H9 (cell line): ENCODE measurements at regions not wholly inside any gene's neighbourhood (a gene's known extent, or its start where the extent isn't known, plus 50 kb on each side); places are given as distances from the start of the nearest gene placed in this dataset.

Experiments
- DNase-seq: peaks from one replicate; pipeline ENCODE4 v3.0.0-alpha.2; 2017
- H2AFZ ChIP-seq: one replicate; pipeline ENCODE4 v1.6.1; 2013; ENCODE audit warnings: mild to moderate bottlenecking, low read length, control low read depth, moderate library complexity
- H2AK5ac ChIP-seq: 2 replicates; pipeline ENCODE4 v1.6.1; 2013; ENCODE audit warnings: low read length, control low read depth, mixed read lengths; ENCODE audit not compliant: insufficient read length
- H2BK120ac ChIP-seq: one replicate; pipeline ENCODE4 v1.6.1; 2013; ENCODE audit warnings: low read depth, mild to moderate bottlenecking, low read length, control low read depth, inconsistent platforms; ENCODE audit not compliant: poor library complexity, severe bottlenecking
- H2BK12ac ChIP-seq: 2 replicates; pipeline ENCODE4 v1.6.1; 2013; ENCODE audit warnings: low read length, control low read depth, mixed read lengths, low read depth; ENCODE audit not compliant: insufficient read length
- H2BK15ac ChIP-seq: 2 replicates; pipeline ENCODE4 v1.6.1; 2013; ENCODE audit warnings: low read depth, low read length, control low read depth
- H2BK20ac ChIP-seq: one replicate; pipeline ENCODE4 v1.6.1; 2013; ENCODE audit warnings: low read depth, mild to moderate bottlenecking, low read length, control low read depth, inconsistent platforms; ENCODE audit not compliant: poor library complexity, severe bottlenecking
- H2BK5ac ChIP-seq: 2 replicates; pipeline ENCODE4 v1.6.1; 2013; ENCODE audit warnings: low read length, control low read depth, mixed read lengths; ENCODE audit not compliant: insufficient read length
- H3K14ac ChIP-seq: 2 replicates; pipeline ENCODE4 v1.6.1; 2013; ENCODE audit warnings: low read length, control low read depth; ENCODE audit not compliant: insufficient read depth
- H3K18ac ChIP-seq: 2 replicates; pipeline ENCODE4 v1.6.1; 2013; ENCODE audit warnings: low read depth, mild to moderate bottlenecking, mixed read lengths, low read length, control low read depth; ENCODE audit not compliant: insufficient read length
- H3K23ac ChIP-seq: 2 replicates; pipeline ENCODE4 v1.6.1; 2013; ENCODE audit warnings: low read length, control low read depth, mixed read lengths, low read depth; ENCODE audit not compliant: insufficient read length
- H3K23me2 ChIP-seq: 2 replicates; pipeline ENCODE4 v1.6.1; 2013; ENCODE audit warnings: low read depth, mild to moderate bottlenecking, mixed read lengths, low read length, control low read depth; ENCODE audit not compliant: insufficient read length, poor library complexity, severe bottlenecking
- H3K27ac ChIP-seq: 2 replicates; pipeline ENCODE4 v1.5.1; 2013; ENCODE audit warnings: low read length, control low read depth, mixed read lengths, low read depth; ENCODE audit not compliant: insufficient read length
- H3K27me3 ChIP-seq: 2 replicates; pipeline ENCODE4 v1.6.1; 2013; ENCODE audit warnings: low read length, control low read depth, inconsistent platforms; ENCODE audit not compliant: insufficient read depth
- H3K4ac ChIP-seq: 2 replicates; pipeline ENCODE4 v1.6.1; 2013; ENCODE audit warnings: low read depth, mild to moderate bottlenecking, control low read depth, inconsistent platforms, low read length, moderate library complexity
- H3K4me1 ChIP-seq: 2 replicates; pipeline ENCODE4 v1.6.1; 2013; ENCODE audit warnings: low read length, control low read depth, inconsistent platforms; ENCODE audit not compliant: insufficient read depth
- H3K4me2 ChIP-seq: 2 replicates; pipeline ENCODE4 v1.6.1; 2013; ENCODE audit warnings: low read length, control low read depth, mixed read lengths; ENCODE audit not compliant: insufficient read length, insufficient read depth
- H3K56ac ChIP-seq: 2 replicates; pipeline ENCODE4 v1.6.1; 2013; ENCODE audit warnings: low read depth, mild to moderate bottlenecking, mixed read lengths, low read length, control low read depth; ENCODE audit not compliant: insufficient read length
- H3K79me1 ChIP-seq: 2 replicates; pipeline ENCODE4 v1.6.1; 2013; ENCODE audit warnings: low read depth, mild to moderate bottlenecking, moderate library complexity, low read length, control low read depth, inconsistent platforms; ENCODE audit not compliant: insufficient read depth, poor library complexity, severe bottlenecking
- H3K79me2 ChIP-seq: 2 replicates; pipeline ENCODE4 v1.6.1; 2013; ENCODE audit warnings: low read length, control low read depth, inconsistent platforms; ENCODE audit not compliant: insufficient read depth
- H3K9ac ChIP-seq: 2 replicates; pipeline ENCODE4 v1.6.1; 2013; ENCODE audit warnings: low read length, control low read depth, mixed read lengths; ENCODE audit not compliant: insufficient read length; ENCODE audit errors: extremely low read depth
- H3K9me3 ChIP-seq: one replicate; pipeline ENCODE4 v1.6.1; 2013; ENCODE audit warnings: low read depth, low read length, inconsistent platforms; ENCODE audit not compliant: control insufficient read depth
- H3T11ph ChIP-seq: one replicate; pipeline ENCODE4 v1.6.1; 2013; ENCODE audit warnings: mild to moderate bottlenecking, low read length, control low read depth, inconsistent platforms
- H4K20me1 ChIP-seq: one replicate; pipeline ENCODE4 v1.6.1; 2013; ENCODE audit not compliant: control insufficient read depth, insufficient read length, insufficient read depth
- H4K5ac ChIP-seq: 2 replicates; pipeline ENCODE4 v1.6.1; 2013; ENCODE audit warnings: low read depth, mild to moderate bottlenecking, mixed read lengths, low read length, control low read depth; ENCODE audit not compliant: insufficient read length
- H4K8ac ChIP-seq: replicated peaks from 2 replicates; pipeline ENCODE4 v1.6.1; 2013; ENCODE audit warnings: low read length, control low read depth, mixed read lengths, low read depth; ENCODE audit not compliant: insufficient read length
- H4K91ac ChIP-seq: 2 replicates; pipeline ENCODE4 v1.6.1; 2013; ENCODE audit warnings: low read depth, mild to moderate bottlenecking, moderate library complexity, mixed read lengths, low read length, control low read depth; ENCODE audit not compliant: insufficient read length
- H3K27ac Mint-ChIP-seq, 3 experiments: 2 replicates in 2 of 3; 3 replicates in 1 of 3; pipeline ENCODE4 v1.8.0; 2020 to 2021; ENCODE audit warnings: mixed read lengths in 3 of 3, mild to moderate bottlenecking in 1 of 3, moderate library complexity in 1 of 3
- H3K27me3 Mint-ChIP-seq: 2 replicates; pipeline ENCODE4 v1.8.0; 2021; ENCODE audit warnings: low read depth, mild to moderate bottlenecking, moderate library complexity, mixed read lengths
- H3K36me3 Mint-ChIP-seq, 3 experiments: 2 replicates in 2 of 3; 3 replicates in 1 of 3; pipeline ENCODE4 v1.8.0; 2020 to 2021; ENCODE audit warnings: low read depth in 3 of 3, mixed read lengths in 3 of 3; ENCODE audit not compliant: insufficient read depth in 1 of 3
- H3K4me1 Mint-ChIP-seq, 2 experiments: 2 replicates each; pipeline ENCODE4 v1.8.0; 2020; ENCODE audit warnings: mixed read lengths in 2 of 2
- H3K4me3 Mint-ChIP-seq, 2 experiments: 2 replicates in 1 of 2; 3 replicates in 1 of 2; pipeline ENCODE4 v1.8.0; 2020 to 2021; ENCODE audit warnings: mild to moderate bottlenecking in 2 of 2, mixed read lengths in 2 of 2, moderate library complexity in 1 of 2
- H3K9me3 Mint-ChIP-seq, 2 experiments: 2 replicates in 1 of 2; 3 replicates in 1 of 2; pipeline ENCODE4 v1.8.0; 2020; ENCODE audit warnings: mild to moderate bottlenecking in 2 of 2, mixed read lengths in 2 of 2, moderate library complexity in 1 of 2
- WGBS: extraction: QIAGEN DNeasy Blood & Tissue Kit; methylation state at CpG from one replicate; pipeline ENCODE4 v1.1.7; 2013; ENCODE audit warnings: missing lambda C conversion rate, low lambda C conversion rate, mixed read lengths; ENCODE audit not compliant: insufficient read length; ENCODE audit errors: extremely low coverage; 5-methylcytosine and 5-hydroxymethylcytosine counted together
- TF ChIP-seq, protein P1 (sequence below): fragments of 200-600 bp; sonication (generic); conservative IDR thresholded peaks from 3 replicates; pipeline ENCODE4 v1.8.0; 2021; ENCODE audit warnings: antibody characterized with exemption, mild to moderate bottlenecking

DNA sequence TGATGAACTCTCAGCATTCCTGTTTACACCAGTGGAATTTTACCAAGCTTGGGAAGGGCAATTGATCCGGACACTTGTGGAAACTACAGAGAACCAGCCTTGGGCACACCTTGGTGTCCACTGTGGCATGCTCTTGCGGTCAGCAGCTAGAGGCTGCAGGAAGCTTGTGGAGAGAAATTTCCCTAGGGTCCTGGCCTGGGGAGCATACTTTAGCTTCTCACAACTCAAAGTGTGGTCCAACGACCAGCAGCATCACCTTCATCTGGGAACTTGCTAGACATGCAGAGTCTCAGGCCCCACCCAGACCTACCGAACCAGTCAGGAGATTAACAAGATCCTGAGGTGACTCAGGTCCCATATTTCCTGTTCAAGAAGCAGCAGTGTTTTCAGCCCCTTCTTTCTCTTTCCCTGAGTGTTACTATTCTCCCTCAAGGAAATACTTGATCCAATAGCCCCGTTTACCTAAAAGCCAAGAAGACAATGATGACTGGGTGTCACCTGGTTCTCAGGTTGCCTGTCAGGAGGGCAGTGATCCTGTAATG lies 55.7 kb upstream of the KCNE2 start:
- no peak overlapping the region for H2AK5ac ChIP-seq
- no peak overlapping the region for H3K27ac ChIP-seq
- H2BK20ac ChIP-seq: no peak overlapping the region
- H3K36me3 Mint-ChIP-seq: no peaks in the 10 kb centered on the region; a peak in 1 of 7 replicates
- no peak overlapping the region for H2BK120ac ChIP-seq
- H4K8ac ChIP-seq: no peak overlapping the region
- no peak overlapping the region for H3T11ph ChIP-seq
- no peak overlapping the region for H3K56ac ChIP-seq
- no peak for DNase-seq
- H2BK15ac ChIP-seq: no peak overlapping the region
- no peak overlapping the region for H4K91ac ChIP-seq
- H3K27me3 Mint-ChIP-seq: no peaks in the 10 kb centered on the region; the same call in 1 of the 2 replicates
- H3K9ac ChIP-seq: no peak overlapping the region
- no peak overlapping the region for H2AFZ ChIP-seq
- no peak overlapping the region for H3K23ac ChIP-seq
- H3K27ac Mint-ChIP-seq: no peak overlapping the region
- H3K23me2 ChIP-seq: no peaks in the 10 kb centered on the region
- no peak overlapping the region for H4K5ac ChIP-seq
- H3K4me3 Mint-ChIP-seq: no peak overlapping the region
- H2BK5ac ChIP-seq: no peak overlapping the region
- H3K79me2 ChIP-seq: no peaks in the 10 kb centered on the region
- no peak overlapping the region for H3K4me2 ChIP-seq
- TF ChIP-seq, protein P1, sequence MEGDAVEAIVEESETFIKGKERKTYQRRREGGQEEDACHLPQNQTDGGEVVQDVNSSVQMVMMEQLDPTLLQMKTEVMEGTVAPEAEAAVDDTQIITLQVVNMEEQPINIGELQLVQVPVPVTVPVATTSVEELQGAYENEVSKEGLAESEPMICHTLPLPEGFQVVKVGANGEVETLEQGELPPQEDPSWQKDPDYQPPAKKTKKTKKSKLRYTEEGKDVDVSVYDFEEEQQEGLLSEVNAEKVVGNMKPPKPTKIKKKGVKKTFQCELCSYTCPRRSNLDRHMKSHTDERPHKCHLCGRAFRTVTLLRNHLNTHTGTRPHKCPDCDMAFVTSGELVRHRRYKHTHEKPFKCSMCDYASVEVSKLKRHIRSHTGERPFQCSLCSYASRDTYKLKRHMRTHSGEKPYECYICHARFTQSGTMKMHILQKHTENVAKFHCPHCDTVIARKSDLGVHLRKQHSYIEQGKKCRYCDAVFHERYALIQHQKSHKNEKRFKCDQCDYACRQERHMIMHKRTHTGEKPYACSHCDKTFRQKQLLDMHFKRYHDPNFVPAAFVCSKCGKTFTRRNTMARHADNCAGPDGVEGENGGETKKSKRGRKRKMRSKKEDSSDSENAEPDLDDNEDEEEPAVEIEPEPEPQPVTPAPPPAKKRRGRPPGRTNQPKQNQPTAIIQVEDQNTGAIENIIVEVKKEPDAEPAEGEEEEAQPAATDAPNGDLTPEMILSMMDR: no peak
- H3K14ac ChIP-seq: no peak overlapping the region
- H3K9me3 ChIP-seq: no peaks in the 10 kb centered on the region
- H3K4me1 ChIP-seq: no peaks in the 10 kb centered on the region
- H2BK12ac ChIP-seq: no peak overlapping the region
- no peaks in the 10 kb centered on the region for H4K20me1 ChIP-seq
- no peak overlapping the region for H3K18ac ChIP-seq
- H3K4ac ChIP-seq: no peak overlapping the region
- no peaks in the 10 kb centered on the region for H3K27me3 ChIP-seq
- no peaks in the 10 kb centered on the region for H3K9me3 Mint-ChIP-seq
- H3K79me1 ChIP-seq: no peaks in the 10 kb centered on the region
- no CpG with 5 or more reads among the region's 5 CpGs for WGBS
- H3K4me1 Mint-ChIP-seq: peaks cover 0 to 2% of the 10 kb centered on the region in 2 experiments; a peak in 2 of 4 replicates
